A549 (cell line): ENCODE measurements at regions not wholly inside any gene's neighbourhood (a gene's known extent, or its start where the extent isn't known, plus 50 kb on each side); places are given as distances from the start of the nearest gene placed in this dataset.
A peak's percentile ranks its signal among the peaks of the same experiment; 100 is the strongest.

Experiments used
- ATAC-seq, 2 experiments: fragments of 200-7000 bp in 1 of 2; fragments of >200 bp in 1 of 2; cut with Nextera tagmentation in 1 of 2; cut with Tn5 transposase in 1 of 2; 3 replicates each; pipeline versions ENCODE4 v1.8.0 to v1.9.1; 2018 to 2020; ENCODE audit warnings: mild to moderate bottlenecking in 1 of 2, moderate library complexity in 1 of 2
- CTCF ChIA-PET: fragments of 300-600 bp; sonication (Branson Sonifier 250); formaldehyde crosslinking; extraction: SDS; loops from one replicate; lab custom pipeline; 2021; ENCODE audit warnings: antibody characterized with exemption, inconsistent platforms; lab: Yijun Ruan, JAX
- POLR2A ChIA-PET: fragments of 350-600 bp; formaldehyde crosslinking; extraction: SDS; loops from one replicate; lab custom pipeline; 2021; ENCODE audit warnings: antibody characterized with exemption, inconsistent platforms; lab: Yijun Ruan, JAX
- DNase-seq, 2 experiments: peaks; one replicate each; pipeline versions ENCODE4 v3.0.0 to v3.0.0-alpha.2; 2011 to 2016; ENCODE audit warnings: low read depth in 1 of 2, low spot score in 1 of 2
- FAIRE-seq: peaks from 2 replicates; lab custom pipeline; 2011; peaks lifted over from hg19 to GRCh38; lab: Jason Lieb, UNC
- H3K27ac ChIP-seq, 2 experiments: fragments of >200 bp; sonication (Bioruptor Twin); formaldehyde crosslinking; 3 replicates each; pipeline ENCODE4 v1.5.1; 2016 to 2017
- H3K4me1 ChIP-seq: fragments of >200 bp; sonication (Bioruptor Twin); formaldehyde crosslinking; 3 replicates; pipeline ENCODE4 v1.6.1; 2016
- H3K4me2 ChIP-seq: fragments of >200 bp; sonication (Bioruptor Twin); formaldehyde crosslinking; 3 replicates; pipeline ENCODE4 v1.6.1; 2016
- H3K4me3 ChIP-seq: fragments of >200 bp; sonication (Bioruptor Twin); formaldehyde crosslinking; 3 replicates; pipeline ENCODE4 v1.5.1; 2016
- H3K9me3 ChIP-seq: fragments of >200 bp; sonication (Bioruptor Twin); formaldehyde crosslinking; 3 replicates; pipeline ENCODE4 v1.6.1; 2016
- BHLHE40 ChIP-seq: IDR thresholded peaks from 2 replicates; pipeline ENCODE4 v1.6.1; 2012; ENCODE audit warnings: low read depth, low read length, inconsistent platforms
- CHD2 ChIP-seq: fragments of 150-350 bp; IDR thresholded peaks from 2 replicates; pipeline ENCODE4 v1.6.1; 2014; ENCODE audit warnings: low read length; ENCODE audit not compliant: partially characterized antibody
- CHD4 ChIP-seq: fragments of 200-600 bp; sonication (generic); IDR thresholded peaks from 2 replicates; pipeline ENCODE4 v1.6.1; 2016; ENCODE audit warnings: antibody characterized with exemption, mild to moderate bottlenecking, borderline replicate concordance
- EHMT2 ChIP-seq: fragments of 200-600 bp; sonication (generic); IDR thresholded peaks from 2 replicates; pipeline ENCODE4 v1.6.1; 2016; ENCODE audit warnings: antibody characterized with exemption, low read depth, mild to moderate bottlenecking, moderate library complexity
- EP300 ChIP-seq, 2 experiments: fragments of >200 bp; sonication (Bioruptor Twin); formaldehyde crosslinking; IDR thresholded peaks; 2 replicates in 1 of 2; 3 replicates in 1 of 2; pipeline ENCODE4 v1.6.1; 2016 to 2017
- FOSB ChIP-seq: fragments of 250-450 bp; sonication (Bioruptor Pico); IDR thresholded peaks from 2 replicates; pipeline ENCODE4 v1.5.0; 2020; ENCODE audit warnings: mild to moderate bottlenecking, moderate library complexity
- FOXS1 ChIP-seq: fragments of 250-450 bp; sonication (Bioruptor Pico); IDR thresholded peaks from 2 replicates; pipeline ENCODE4 v1.5.0; 2020; ENCODE audit warnings: mild to moderate bottlenecking, moderate library complexity
- GATA3 ChIP-seq: IDR thresholded peaks from 2 replicates; pipeline ENCODE4 v1.6.1; 2012; ENCODE audit warnings: borderline replicate concordance
- HDAC2 ChIP-seq: fragments of 200-600 bp; sonication (generic); IDR thresholded peaks from 2 replicates; pipeline ENCODE4 v1.6.1; 2016
- HEYL ChIP-seq: fragments of 250-450 bp; sonication (Bioruptor Pico); IDR thresholded peaks from 2 replicates; pipeline ENCODE4 v1.8.0; 2021; ENCODE audit warnings: mild to moderate bottlenecking, moderate library complexity
- HOXB13 ChIP-seq: fragments of 250-450 bp; sonication (Bioruptor Pico); IDR thresholded peaks from 2 replicates; pipeline ENCODE4 v1.5.0; 2020; ENCODE audit warnings: low read depth, mild to moderate bottlenecking, moderate library complexity
- HOXB5 ChIP-seq: fragments of 250-450 bp; sonication (Bioruptor Pico); IDR thresholded peaks from 2 replicates; pipeline ENCODE4 v1.5.0; 2020; ENCODE audit warnings: mild to moderate bottlenecking, moderate library complexity
- JUN ChIP-seq, 2 experiments: fragments of >200 bp; sonication (Bioruptor Twin); formaldehyde crosslinking; IDR thresholded peaks; 2 replicates in 1 of 2; 3 replicates in 1 of 2; pipeline ENCODE4 v1.6.1; 2016 to 2017
- JUNB ChIP-seq: fragments of >200 bp; sonication (Bioruptor Twin); formaldehyde crosslinking; IDR thresholded peaks from 2 replicates; pipeline ENCODE4 v1.6.1; 2016
- MAZ ChIP-seq: fragments of 150-350 bp; IDR thresholded peaks from 2 replicates; pipeline ENCODE4 v1.6.1; 2014; ENCODE audit warnings: antibody characterized with exemption, low read depth, low read length, borderline replicate concordance
- MYC ChIP-seq: IDR thresholded peaks from 2 replicates; pipeline ENCODE4 v1.6.1; 2012; ENCODE audit warnings: mild to moderate bottlenecking, inconsistent platforms, low read length, improper control_type of control experiment, borderline replicate concordance
- NFE2L2 ChIP-seq: fragments of 150-350 bp; conservative IDR thresholded peaks from 2 replicates; pipeline ENCODE4 v1.6.1; 2014; ENCODE audit warnings: low read length
- POLR2A ChIP-seq: IDR thresholded peaks from 2 replicates; pipeline ENCODE4 v1.6.1; 2012; ENCODE audit warnings: mild to moderate bottlenecking, low read length
- POLR2AphosphoS2 ChIP-seq: conservative IDR thresholded peaks from 2 replicates; pipeline ENCODE4 v1.6.1; 2012; ENCODE audit warnings: low read length, improper control_type of control experiment, inconsistent platforms
- RAD21 ChIP-seq, 2 experiments: fragments of >200 bp in 1 of 2; sonication (Bioruptor Twin) in 1 of 2; formaldehyde crosslinking in 1 of 2; IDR thresholded peaks in 1 of 2; conservative IDR thresholded peaks in 1 of 2; 2 replicates in 1 of 2; 3 replicates in 1 of 2; pipeline ENCODE4 v1.6.1; 2012 to 2018; ENCODE audit warnings: inconsistent platforms in 1 of 2
- RARB ChIP-seq: fragments of 250-450 bp; sonication (Bioruptor Pico); IDR thresholded peaks from 2 replicates; pipeline ENCODE4 v1.8.0; 2021; ENCODE audit warnings: mild to moderate bottlenecking, moderate library complexity
- RCOR1 ChIP-seq: fragments of 150-350 bp; IDR thresholded peaks from 2 replicates; pipeline ENCODE4 v1.6.1; 2014; ENCODE audit warnings: antibody characterized with exemption, low read length, low read depth
- RNF2 ChIP-seq: fragments of 200-600 bp; sonication (generic); IDR thresholded peaks from 2 replicates; pipeline ENCODE4 v1.6.1; 2016; ENCODE audit warnings: low read depth, mild to moderate bottlenecking, antibody characterized with exemption, moderate library complexity, borderline replicate concordance
- TP53 ChIP-seq: fragments of 250-450 bp; sonication (Bioruptor Pico); IDR thresholded peaks from 2 replicates; pipeline ENCODE4 v1.5.0; 2021; ENCODE audit warnings: mild to moderate bottlenecking, moderate library complexity
- ZNF302 ChIP-seq: fragments of 250-450 bp; sonication (Bioruptor Pico); IDR thresholded peaks from 2 replicates; pipeline ENCODE4 v1.9.0; 2021; ENCODE audit warnings: inconsistent platforms, mild to moderate bottlenecking, moderate library complexity
- ZSCAN20 ChIP-seq: fragments of 250-450 bp; sonication (Bioruptor Pico); IDR thresholded peaks from 2 replicates; pipeline ENCODE4 v1.8.0; 2022; ENCODE audit warnings: mild to moderate bottlenecking, moderate library complexity
- WGBS: methylation state at CpG from one replicate; pipeline ENCODE4 v1.1.6; 2017; ENCODE audit errors: missing lambda C conversion rate; 5-methylcytosine and 5-hydroxymethylcytosine counted together
- TF ChIP-seq, protein P1 (sequence below): IDR thresholded peaks from 2 replicates; pipeline ENCODE4 v1.6.1; 2012
- TF ChIP-seq, protein P2 (sequence below): fragments of >200 bp; sonication (Bioruptor Twin); formaldehyde crosslinking; IDR thresholded peaks from 3 replicates; pipeline ENCODE4 v1.6.1; 2016

GRCh38 chr20:51888291-51888690 is 86.0 kb upstream of the SALL4 start:
- no peaks in the 10 kb centered on the region for H3K9me3 ChIP-seq
- no peak for DNase-seq
- FAIRE-seq = no peak
- ATAC-seq = no peak
- H3K4me2 ChIP-seq = no peak overlapping the region
- no peak overlapping the region for H3K27ac ChIP-seq
- peaks cover 4% of the 10 kb centered on the region; the same call in 1 of the 3 replicates for H3K4me1 ChIP-seq
- TF ChIP-seq HEYL (CRISPR knock-in tag) (no peak), FOXS1 (no peak), EP300 (IDR thresholded peaks at IDR 0.05) (no peak), ZNF302 (CRISPR knock-in tag) (no peak), POLR2AphosphoS2 (no peak), GATA3 (no peak), RAD21 (conservative IDR thresholded peaks at IDR 0.05 in 1 of 2, IDR thresholded peaks at IDR 0.05 in 1 of 2) (no peak), BHLHE40 (no peak), MYC (no peak), RARB (no peak), RCOR1 (no peak)
- TF ChIP-seq, protein P1, sequence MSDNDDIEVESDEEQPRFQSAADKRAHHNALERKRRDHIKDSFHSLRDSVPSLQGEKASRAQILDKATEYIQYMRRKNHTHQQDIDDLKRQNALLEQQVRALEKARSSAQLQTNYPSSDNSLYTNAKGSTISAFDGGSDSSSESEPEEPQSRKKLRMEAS = no peak
- CTCF ChIA-PET = no interaction called here
- H3K4me3 ChIP-seq = no peak overlapping the region
- WGBS = 79% methylated on average over 10 of the region's 10 CpGs
- POLR2A ChIA-PET = no interaction called here

DNA sequence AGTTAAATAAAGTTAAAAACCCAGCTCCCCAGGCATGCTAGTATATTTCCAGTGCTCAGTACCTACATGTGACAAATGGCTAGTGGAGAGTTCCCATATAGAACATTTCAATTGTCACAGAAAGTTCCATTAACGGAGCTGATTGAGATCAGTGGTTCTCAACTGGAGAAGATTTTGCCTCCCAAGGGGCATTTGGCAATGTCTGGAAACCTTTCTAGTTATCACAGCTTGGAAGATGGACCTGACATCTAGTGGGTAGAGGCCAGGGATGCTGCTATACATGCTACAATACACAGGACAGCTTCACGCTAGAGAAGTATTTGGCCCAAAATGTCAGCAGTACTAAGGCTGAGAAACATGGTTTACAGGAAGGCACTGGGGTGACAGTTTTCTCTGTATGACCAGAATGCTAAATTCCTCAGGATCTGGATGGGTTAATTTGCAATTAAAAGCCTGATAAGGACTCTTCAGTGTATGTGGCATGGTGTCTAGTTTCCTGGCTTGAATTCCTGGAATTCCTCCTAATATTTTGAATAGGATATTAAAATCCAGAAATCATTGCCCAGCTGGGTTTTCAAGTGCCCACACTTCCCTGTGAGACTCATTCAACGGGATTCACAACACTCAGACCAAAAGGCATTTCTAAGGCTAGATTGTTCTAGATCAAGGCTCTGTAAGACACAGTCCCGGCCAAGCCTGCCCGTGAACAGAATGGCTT is 84.7 kb upstream of the SALL4 start:
- no peak for FAIRE-seq
- H3K4me2 ChIP-seq = no peak overlapping the region
- no peak overlapping the region for H3K27ac ChIP-seq
- H3K9me3 ChIP-seq = no peaks in the 10 kb centered on the region
- DNase-seq = no peak
- ATAC-seq = no peak
- no peak overlapping the region for H3K4me3 ChIP-seq
- H3K4me1 ChIP-seq = peaks cover 4% of the 10 kb centered on the region; the same call in 1 of the 3 replicates
- ChIA-PET CTCF (interaction anchor here (0.7 kb wide), 1 partner anchor 174 kb away, joined by 3 read pairs; no protein-coding TSS in a partner anchor), POLR2A (no interaction called here)
- WGBS = 75% methylated on average over 5 of the region's 5 CpGs
- TF ChIP-seq POLR2A (no peak), HOXB13 (CRISPR knock-in tag) (no peak), HDAC2 (no peak), RNF2 (no peak), HOXB5 (CRISPR knock-in tag) (no peak)

GRCh38 chr20:51886341-51886740 is 84.0 kb upstream of the SALL4 start:
- ATAC-seq (no peak), FAIRE-seq (no peak), DNase-seq (no peak)
- ChIA-PET CTCF (interaction anchor here (0.7 kb wide), 1 partner anchor 175 kb away, joined by 3 read pairs; no protein-coding TSS in a partner anchor), POLR2A (no interaction called here)
- Histone ChIP-seq H3K27ac (no peak overlapping the region), H3K4me2 (no peak overlapping the region), H3K9me3 (no peaks in the 10 kb centered on the region), H3K4me3 (no peak overlapping the region), H3K4me1 (peaks cover 4% of the 10 kb centered on the region; the same call in 1 of the 3 replicates)
- TF ChIP-seq CHD4 (no peak), NFE2L2 (peak; percentile 70)
- TF ChIP-seq, protein P2, sequence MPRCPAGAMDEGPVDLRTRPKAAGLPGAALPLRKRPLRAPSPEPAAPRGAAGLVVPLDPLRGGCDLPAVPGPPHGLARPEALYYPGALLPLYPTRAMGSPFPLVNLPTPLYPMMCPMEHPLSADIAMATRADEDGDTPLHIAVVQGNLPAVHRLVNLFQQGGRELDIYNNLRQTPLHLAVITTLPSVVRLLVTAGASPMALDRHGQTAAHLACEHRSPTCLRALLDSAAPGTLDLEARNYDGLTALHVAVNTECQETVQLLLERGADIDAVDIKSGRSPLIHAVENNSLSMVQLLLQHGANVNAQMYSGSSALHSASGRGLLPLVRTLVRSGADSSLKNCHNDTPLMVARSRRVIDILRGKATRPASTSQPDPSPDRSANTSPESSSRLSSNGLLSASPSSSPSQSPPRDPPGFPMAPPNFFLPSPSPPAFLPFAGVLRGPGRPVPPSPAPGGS = no peak
- WGBS = 20% methylated on average over 2 of the region's 2 CpGs

- FAIRE-seq (no peak), ATAC-seq (no peak), DNase-seq (no peak)
- 81% methylated on average over 5 of the region's 5 CpGs for WGBS
- TF ChIP-seq JUNB = no peak
- no peak for TF ChIP-seq CHD2
- no peak for TF ChIP-seq ZSCAN20 (CRISPR knock-in tag)
- no peak for TF ChIP-seq FOSB (CRISPR knock-in tag)
- no peak for TF ChIP-seq TP53 (CRISPR knock-in tag)
- no peak for TF ChIP-seq ZNF302 (CRISPR knock-in tag)
- no peak for TF ChIP-seq EHMT2
- TF ChIP-seq HOXB13 (CRISPR knock-in tag) = no peak
- TF ChIP-seq JUN (IDR thresholded peaks at IDR 0.05) = no peak
- no peak for TF ChIP-seq HOXB5 (CRISPR knock-in tag)
- no peak for TF ChIP-seq MAZ
- no peak for TF ChIP-seq FOXS1
- H3K27ac ChIP-seq = no peak overlapping the region
- H3K9me3 ChIP-seq = no peaks in the 10 kb centered on the region
- POLR2A ChIA-PET = no interaction called here
- no peak overlapping the region for H3K4me2 ChIP-seq
- H3K4me3 ChIP-seq = no peak overlapping the region
- H3K4me1 ChIP-seq = peaks cover 2% of the 10 kb centered on the region; the same call in 1 of the 3 replicates
- CTCF ChIA-PET = no interaction called here
Measured at GRCh38 chr20:51884561-51884960, 82.2 kb upstream of the SALL4 start.
